HuH-7.5 (cell line): ENCODE measurements at regions not wholly inside any gene's neighbourhood (a gene's known extent, or its start where the extent isn't known, plus 50 kb on each side); places are given as distances from the start of the nearest gene placed in this dataset.

Source experiments
- DNase-seq: peaks from one replicate; pipeline ENCODE4 v3.0.0; 2011; ENCODE audit warnings: low spot score

DNA sequence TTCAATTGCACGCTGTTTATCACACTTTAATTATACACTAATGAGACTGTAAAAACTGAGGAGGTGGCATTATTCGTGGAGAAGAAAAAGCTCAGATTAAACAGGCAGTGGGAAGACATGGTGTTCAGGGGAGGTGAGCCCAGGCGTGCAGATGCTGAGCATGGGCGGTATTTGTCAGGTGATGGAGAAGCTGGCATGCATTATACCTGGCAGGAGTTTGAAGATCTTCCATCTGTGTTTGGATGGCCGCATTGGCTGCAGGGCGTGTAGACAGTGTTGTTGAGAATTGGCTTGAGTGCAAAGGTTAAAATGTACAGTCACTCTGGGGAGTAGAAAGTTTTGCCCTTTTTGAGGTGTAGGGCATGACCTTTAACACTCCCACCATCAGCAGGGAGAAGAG, 213.8 kb downstream of the ERMARD start:
- no peak for DNase-seq

DNA sequence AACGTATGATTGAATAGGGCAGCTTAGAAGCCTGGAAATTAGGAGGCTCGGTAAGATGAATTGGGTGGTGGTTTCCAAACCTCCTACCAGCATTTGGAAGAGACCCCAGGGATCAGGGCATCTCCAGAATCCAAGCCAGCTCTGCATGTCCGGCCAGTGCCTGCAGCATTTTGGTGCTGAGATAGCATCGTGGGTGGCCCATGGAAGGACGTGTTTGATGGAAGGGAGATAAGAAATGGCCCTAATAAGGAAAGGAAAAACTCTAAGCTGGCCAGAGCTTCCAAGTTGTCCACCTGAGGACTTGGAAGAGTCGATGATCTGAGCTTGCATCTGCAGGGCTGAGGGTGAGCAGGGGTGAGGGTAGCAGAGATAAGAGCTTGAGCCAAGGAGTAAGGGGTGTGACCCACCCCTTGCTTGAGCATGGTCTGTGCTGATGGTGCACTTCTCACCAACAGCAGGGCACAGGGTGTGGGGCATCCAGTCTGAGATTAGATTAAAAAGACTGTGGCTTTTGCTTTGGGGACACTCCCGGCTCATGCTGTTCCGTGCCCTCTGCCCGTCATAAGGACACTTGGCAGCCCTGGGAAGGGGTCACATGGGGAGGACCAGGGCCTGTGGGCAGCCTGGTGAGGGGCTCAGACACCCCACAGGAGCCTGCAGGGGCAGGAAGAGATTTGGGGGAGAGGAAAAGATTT, 213.2 kb downstream of the ERMARD start:
- no peak for DNase-seq

DNA sequence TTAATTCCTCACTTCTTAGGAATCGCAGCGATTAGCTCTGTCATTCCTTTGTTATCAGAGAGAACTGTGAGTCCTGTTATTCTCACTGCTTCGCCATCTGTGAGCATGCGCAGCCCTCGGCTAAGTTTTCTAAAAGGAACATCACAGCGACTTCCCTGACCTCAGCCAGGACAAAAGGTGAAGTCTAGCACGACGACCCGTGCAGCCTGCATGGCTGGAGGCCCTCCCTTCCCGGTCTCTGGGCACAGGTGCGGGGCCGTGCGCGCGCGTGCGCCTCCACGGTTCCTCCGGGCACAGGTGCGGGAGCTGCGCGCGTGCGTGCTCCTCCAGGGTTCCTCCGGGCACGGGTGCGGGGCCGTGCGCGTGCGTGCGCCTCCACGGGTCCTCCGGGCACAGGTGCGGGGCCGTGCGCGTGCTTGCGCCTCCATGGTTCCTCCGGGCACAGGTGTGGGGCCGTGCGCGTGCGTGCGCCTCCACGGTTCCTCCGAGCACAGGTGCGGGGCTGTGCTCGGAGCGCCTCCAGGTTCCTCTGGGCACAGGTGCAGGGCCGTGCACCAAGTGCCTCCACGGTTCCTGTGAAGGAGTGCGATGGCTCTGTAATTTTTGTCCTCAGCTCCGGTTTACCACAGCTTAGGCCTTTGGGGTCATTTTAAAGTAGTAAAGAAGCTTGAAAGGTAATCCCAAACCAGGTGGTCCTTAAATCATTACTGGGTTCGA, 212.3 kb downstream of the ERMARD start:
- DNase-seq: no peak

DNA sequence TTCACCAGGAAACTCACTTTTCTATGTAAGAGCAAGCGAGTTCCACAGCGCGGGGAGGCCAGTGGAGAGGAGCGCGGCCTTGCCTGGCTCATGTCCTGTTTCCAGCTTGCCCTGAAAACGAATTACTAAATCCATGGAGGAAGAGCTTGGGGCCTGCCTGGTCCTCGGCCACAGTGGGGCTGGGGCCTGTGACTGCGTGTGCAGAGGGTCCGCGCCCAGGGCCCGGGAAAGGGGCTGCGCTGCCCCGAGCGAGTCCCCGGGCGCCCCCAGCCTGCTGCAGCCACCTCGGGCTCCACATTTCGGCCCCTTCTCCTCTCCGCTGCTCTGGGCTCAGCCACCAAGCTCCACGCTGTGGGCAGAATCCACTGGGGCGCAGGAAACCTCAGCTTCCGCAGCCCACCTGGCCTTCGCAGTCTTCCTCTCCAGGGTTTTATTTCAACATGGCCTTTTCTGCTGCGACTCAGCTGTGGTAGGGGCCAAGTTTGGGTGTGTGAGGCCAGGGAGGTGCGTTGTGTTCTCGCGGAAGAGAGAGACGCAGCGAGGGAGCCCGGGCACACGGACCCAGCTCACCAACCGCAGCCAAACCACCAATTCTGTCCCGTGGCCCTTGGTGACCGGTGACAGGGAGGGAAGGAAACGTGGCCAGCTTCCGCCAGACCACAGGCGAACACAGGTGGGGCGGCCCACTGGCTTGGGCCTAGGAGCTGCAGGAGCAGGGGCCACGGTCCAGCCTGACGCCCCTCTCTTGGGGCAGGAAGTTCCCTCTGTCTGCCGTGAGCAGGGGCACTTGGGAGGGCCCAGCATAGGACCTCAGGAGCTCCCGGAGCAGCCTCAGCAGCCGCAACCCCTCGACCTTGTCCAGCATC, 211.4 kb downstream of the ERMARD start:
- no peak for DNase-seq

DNA sequence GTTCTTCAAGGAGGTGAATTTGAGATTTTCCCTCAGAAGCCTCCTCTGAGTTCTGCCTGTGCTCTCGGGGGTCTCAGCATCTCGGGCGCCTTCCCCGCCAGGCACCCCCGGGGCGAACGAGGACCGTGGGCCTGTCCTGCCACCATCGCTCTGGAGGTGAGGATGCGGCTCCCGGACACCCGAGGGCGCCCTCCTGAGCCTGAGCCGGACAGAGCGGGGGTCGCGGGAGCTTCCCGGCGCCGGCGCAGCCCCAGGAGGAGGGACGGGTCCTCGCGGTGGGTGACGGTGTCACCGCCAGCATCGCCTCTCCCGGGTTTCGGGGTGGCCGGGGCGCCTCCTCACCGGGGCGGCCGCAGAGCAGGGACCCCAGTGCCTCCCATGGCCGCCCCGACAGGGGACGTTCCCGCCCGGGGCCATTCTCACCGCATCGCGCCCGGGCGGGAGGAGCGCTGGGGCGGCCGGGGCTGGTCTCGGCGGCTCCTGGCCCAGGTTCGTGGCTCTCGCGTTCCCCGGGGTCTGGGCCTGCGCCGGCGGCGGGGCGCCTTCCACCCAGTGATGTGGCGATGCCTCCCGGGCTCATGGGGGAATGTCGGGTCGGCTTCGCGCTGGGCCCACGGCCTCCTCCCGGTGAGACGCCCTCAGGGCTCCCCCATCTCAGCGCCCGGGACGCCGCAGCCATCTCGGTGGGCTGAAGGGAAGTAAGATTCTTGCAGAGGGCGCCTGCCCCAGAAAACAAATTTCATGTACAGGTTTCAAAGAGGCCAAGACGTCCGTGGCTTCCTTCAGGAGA, 210.5 kb downstream of the ERMARD start:
- DNase-seq: no peak

DNA sequence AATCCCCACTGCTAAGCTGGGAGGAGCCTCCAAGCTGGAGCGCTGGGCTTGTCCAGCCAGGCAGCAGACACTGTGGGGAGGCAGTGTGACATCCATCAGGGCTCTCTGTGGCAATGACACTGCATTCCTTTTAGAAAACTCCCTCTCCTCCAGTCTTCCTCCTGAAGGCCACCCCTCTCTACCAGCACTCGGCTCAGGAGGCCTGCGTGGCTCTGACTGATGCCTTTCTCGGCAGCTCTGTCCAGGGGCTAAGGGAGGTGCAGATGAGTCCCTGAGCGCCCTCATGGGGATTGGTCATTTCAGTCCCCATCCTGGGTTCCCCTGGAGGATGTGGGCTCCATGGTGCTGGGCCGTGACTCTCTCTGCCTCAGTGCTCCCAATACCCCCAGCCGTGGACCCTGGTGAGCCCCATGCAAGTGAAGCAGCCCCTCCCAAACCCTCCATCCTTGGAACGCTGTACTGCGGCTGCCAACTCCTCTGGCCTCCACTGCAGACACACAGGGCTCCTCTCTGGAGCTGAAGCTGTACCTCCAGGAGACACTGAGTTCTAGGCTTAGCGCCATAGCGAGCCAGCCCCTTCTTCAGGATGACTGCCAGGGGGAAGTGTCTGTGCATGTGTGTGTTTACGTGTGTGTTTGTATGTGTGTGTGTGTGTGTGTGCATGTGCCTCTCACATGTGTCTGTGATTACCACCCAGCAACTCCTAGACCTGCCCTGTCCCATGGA, 209.6 kb downstream of the ERMARD start:
- DNase-seq: no peak

DNA sequence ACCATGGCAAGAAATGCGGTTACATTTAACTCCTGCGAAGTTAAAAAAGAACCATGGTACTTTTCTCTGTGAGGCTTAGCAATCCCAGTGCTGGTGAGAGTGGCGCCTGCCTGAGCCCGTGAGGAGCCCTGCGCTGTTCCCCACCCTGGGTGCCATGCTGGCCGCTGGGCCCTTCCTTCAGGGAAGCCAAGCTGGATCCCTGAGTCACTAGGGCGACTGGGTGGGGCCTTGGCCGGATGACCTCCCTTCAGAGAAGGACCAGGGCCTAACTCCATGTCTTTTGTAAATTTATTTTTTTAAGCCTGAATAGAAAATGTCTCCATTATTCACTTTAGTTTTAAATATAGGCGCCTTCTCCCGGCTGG, 209.1 kb downstream of the ERMARD start:
- no peak for DNase-seq

DNA sequence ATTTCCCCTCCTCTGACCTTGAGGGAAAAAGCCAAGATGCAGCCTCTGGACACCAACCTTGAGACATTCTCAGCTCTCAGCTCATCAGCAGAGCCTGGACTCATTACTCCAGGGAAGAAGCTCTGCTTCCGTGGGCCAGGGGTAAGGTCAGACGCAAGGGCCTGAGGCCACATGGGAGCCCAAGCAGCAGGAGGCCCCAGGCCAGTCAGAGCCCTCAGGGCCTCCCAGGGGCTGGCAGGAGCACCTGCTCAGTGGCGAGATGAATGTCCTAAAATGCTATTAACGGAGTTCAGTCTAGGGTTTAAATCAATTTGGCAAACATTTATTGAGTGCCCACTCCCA, 208.6 kb downstream of the ERMARD start:
- DNase-seq: no peak

DNA sequence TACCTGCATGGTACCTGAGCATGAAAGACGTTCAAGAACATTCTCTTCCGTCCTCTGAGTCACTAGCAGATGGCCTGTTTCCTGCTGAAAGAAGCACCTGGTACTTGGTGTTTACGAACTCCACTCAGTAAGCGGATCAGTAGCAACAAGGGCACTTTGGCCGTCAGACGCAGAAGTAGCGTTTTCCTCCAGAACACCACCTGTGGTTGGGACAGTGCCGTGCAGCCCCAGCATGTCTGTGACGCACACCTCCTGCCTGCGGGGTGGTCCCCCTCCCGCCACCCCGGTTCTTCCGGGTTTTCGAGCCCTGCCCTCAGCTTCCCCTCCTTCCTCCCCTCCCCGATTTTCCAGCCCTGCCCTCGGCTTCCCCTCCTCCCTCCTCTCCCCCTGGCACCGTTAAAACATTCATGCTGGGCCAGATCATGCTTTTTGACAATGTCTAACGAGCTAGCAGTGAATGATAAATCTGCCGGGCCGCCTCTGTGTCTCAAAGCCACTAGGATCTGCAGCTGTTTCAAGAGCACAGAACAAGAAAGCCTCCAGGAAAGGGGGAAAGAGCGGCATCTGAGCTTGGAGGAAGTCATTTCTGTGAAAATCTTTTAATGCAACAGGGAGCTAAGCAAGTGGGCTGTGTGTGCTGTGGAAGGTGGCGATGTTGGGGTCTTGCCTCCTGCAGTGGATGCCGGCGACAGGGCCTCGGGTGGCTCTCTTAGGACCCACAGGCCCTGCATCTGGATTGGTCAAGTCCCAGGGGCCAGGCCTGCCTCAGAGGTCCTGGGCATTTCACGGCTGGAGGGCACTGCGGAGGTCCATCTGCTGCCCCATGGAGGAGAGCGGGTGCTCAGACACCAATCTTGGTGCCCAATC, 207.9 kb downstream of the ERMARD start:
- no peak for DNase-seq

DNA sequence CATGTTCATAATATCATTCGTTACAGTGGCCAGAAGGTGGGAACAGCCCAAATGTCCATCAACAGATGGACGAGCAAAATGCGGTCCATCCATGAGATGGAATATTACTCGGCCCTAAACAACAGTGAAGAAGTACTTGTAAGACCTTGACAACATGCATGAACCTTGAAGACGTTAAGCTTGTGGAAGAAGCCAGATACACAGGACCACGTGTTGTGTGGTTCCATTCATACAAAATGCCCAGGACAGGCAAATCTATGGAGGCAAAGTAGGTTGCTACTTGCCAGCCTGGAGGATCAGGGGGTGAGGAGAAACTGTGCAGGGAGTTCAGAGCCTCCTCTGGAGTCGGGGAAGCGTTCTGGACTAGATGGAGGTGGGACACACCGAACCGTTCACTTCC, 207.1 kb downstream of the ERMARD start:
- no peak for DNase-seq

DNA sequence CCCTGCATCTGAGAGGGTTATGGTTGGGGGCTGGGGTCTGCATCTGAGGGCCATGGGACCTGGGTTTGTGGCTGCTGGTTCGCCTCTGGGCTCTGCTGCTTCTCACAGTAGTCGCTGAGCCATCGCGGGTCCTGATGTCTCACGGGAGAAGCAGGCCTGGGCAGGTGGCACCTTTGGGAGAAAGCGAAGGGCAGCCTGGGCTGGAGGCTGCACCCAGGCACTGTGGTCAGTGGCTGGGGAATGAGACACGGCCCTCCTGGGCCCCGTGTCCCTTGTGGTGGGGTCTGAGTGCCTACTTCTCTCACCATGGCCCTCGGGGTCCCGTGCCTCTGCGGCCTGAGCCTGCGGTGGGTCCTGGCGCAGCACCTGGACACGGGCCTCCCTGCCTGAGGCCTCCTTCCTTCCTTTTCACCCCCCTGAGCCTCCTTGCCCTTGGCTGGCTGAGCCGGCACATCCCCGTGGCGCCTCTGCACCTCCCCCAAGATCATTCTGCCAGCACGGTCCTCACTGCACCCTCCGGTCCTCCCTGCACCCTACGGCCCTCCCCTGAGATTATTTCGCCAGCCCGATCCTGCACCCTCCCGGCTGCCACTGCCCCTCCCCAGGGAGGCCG, 206.0 kb downstream of the ERMARD start:
- DNase-seq: no peak

DNA sequence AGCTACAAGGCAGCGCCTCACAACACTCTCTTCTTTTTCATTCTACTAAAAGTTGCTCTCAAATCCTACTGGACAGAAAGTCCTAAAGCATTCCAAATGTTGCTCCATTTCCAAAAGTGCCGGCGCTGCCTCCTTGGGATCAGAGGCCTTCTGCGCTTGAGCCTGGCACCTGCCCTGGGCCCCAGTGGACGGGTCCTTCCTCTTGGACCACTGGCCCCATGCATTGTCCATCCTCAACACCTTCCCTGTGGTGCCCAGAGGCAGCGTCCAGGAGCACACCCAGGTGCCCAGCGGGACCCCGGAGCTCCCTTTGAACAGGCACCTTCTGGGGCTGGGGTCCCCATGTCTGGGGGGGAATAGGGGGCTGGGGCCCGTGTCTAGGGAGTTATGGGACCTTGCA, 205.2 kb downstream of the ERMARD start:
- no peak for DNase-seq

DNA sequence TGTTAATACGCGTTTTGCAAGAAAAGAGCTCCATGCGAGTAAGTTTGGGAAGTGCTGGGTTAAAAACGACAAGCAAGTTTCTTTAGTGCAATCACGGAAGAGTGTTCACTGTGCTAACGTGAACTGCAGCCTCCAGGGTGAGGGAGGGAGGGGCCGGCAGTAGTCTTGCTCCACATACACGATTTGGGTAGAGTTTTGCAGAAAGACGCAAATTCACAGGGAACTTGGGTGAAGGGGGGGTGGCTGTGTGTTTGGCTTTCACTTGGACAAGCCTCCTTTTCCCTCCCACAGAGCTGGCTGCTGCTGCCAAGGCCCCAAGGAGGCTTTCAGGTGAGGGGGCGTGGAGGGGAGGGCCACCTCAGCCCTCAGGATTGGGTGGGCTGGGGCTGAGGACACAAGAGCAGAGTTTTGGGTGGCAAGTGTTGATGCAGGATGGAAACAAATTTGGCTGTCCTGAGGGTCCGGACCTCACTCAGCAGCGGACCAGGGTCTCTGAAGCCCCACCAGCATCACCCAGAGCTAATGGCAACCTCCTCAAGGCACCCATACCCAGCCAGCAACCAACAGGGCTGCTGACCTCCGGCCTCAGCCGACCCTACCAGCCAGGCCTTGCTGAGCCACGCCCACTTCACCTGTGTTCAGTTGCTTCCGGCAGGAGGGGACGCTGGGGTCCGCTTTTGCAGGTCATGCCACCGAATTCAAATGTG, 204.5 kb downstream of the ERMARD start:
- DNase-seq: no peak

DNA sequence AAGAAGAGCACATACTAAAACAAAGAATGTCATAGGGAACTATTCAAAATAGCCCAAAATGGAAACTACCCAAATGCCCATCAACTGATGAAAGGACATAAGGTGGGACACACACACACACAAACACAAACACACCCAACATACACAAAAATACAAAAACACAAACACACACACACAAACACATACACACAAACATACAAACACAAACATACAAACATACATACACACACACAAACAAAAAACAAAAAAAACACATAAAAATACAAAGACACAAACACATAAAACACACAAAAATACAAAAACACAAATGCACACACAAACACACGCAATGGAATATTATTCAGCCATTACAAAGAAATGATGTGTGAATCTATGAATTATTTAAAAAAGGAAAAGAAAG, 203.6 kb downstream of the ERMARD start:
- DNase-seq: no peak

DNA sequence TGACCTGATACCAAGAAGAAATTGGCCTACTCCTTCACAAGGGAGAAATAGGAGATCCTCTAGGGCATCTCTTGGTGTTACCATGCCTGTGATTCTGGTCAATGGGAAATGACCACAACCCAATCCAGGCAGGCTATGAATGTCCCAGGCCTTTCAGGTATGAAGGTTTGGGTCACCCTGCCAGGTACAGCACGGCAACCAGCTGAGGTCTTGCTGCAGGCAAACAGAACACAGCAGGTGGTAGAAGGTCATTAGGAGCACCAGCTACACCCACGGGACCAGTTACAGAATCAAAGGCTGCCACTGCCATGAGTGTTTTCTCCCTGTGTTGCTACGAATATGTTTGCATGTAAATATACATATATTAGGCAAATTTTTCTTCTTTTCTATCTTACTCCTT, 202.3 kb downstream of the ERMARD start:
- DNase-seq: no peak

DNA sequence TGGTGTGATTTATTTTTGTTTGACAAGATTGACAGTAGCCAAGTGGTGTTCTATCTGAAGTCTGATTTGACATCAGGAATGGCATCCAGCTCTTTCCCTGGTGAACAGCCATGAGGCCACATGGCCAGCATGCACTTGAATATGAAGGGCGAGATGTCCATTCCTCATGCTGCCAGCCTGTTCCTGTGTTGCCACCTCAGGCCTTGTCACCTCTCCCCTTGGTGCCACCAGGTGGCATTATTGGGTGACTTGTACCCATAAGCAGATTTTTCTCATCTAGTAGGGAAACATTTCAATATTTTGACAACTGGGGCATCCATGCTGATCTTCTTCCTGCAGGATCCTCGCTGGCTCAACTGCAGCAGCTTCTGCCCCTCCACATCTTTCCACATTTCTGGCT, 199.1 kb downstream of the ERMARD start:
- no peak for DNase-seq

DNA sequence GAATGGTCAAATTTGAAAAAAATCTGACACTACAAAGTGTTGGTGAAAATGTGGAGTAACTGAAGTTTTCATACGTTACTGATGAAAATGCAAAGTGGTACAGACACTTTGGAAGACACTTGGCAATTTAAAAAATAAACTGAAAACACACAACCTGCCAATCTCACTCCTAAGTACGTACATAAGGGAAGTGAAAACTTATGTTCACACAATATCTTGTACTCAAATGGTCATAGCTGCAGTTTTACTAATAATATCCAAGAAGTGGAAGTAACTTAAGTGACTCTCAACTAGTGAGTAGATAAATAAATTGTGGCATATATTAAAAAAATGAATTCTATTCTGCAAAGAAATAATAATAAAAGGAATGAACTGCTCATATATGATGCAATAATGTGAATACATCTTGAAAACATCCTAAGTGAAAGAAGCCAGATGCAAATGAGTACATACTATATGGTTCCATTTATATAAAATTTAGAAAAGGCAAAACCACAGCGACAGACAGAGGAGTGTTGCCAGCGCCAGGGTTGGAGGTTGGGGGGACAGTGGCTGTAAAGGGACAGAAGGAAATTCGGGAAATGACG, 198.2 kb downstream of the ERMARD start:
- no peak for DNase-seq

DNA sequence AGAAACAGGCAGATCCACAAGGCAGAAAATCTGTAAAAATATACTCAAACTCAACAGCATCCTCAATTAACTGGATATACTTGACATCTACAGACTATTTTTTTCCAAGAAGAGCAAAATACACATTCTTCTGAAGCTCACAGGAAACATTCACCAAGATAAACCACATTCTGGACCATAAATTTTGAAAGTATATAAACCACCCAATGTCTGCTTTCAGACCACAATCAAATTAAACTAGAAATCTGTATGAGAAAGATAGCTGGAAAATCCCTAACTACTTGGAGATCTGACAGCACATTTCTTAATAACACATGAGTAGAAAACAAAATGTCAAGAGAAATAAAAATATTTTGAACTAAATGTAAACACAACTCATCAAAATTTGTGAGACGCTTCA, 195.5 kb downstream of the ERMARD start:
- no peak for DNase-seq

DNA sequence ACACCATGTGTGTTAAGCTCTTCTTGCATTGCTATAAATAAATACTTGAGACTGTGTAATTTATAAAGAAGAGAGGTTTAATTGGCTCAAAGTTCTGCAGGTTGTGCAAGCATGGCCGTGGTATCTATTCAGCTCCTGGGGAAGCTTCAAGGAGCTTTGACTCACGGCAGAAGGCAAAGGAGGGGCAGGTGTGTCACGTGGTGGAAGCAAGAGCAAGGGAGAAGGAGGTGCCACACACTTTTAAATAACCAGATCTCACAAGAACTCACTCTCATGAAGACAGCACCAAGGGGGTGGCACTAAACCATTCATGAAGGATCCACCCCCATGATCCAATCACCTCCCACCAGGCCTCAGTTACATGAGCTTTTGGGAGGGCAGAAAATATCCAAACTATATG, 193.7 kb downstream of the ERMARD start:
- no peak for DNase-seq
